ENCODE measurements at regions not wholly inside any gene's neighbourhood (a gene's known extent, or its start where the extent isn't known, plus 50 kb on each side); places are given as distances from the start of the nearest gene placed in this dataset.

GRCh38 chr2:226052772-226053416, 653.4 kb downstream of the NYAP2 start:
- peaks cover 7% of the 10 kb centered on the region for H3K4me1 Mint-ChIP-seq (ENCODE audit: insufficient read depth, unreplicated experiment)
- POLR2A ChIA-PET: interaction anchor here (1.0 kb wide), 1 partner anchor 11 kb away, joined by 3 read pairs; no protein-coding TSS in a partner anchor
- intact Hi-C loops (cut with micrococcal nuclease): no loop called here
- no peaks in the 10 kb centered on the region for H3K36me3 Mint-ChIP-seq (ENCODE audit: insufficient read depth, unreplicated experiment)
- no peak for TF ChIP-seq CTCF (IDR thresholded peaks at IDR 0.05; ENCODE audit: unreplicated experiment)
- no peak overlapping the region for H3K4me3 Mint-ChIP-seq (ENCODE audit: unreplicated experiment)
- CTCF ChIA-PET: interaction anchor here (0.6 kb wide), 1 partner anchor 73 kb away, joined by 3 read pairs; no protein-coding TSS in a partner anchor
- no peaks in the 10 kb centered on the region for H3K27me3 Mint-ChIP-seq (ENCODE audit: insufficient read depth, unreplicated experiment)
- H3K9me3 Mint-ChIP-seq (ENCODE audit: unreplicated experiment): no peaks in the 10 kb centered on the region
- BruUV-seq (replicated peaks): no TSS peak
- H3K27ac Mint-ChIP-seq (ENCODE audit: low read depth, unreplicated experiment): no peak overlapping the region
- DNase-seq (ENCODE audit: unreplicated experiment): no peak

GRCh38 chr2:226050822-226051221, 651.3 kb downstream of the NYAP2 start:
- DNase-seq (ENCODE audit: unreplicated experiment): no peak
- Mint-ChIP-seq H3K27me3 (ENCODE audit: insufficient read depth, unreplicated experiment) (no peaks in the 10 kb centered on the region), H3K27ac (ENCODE audit: low read depth, unreplicated experiment) (no peak overlapping the region), H3K4me3 (ENCODE audit: unreplicated experiment) (no peak overlapping the region), H3K9me3 (ENCODE audit: unreplicated experiment) (no peaks in the 10 kb centered on the region), H3K36me3 (ENCODE audit: insufficient read depth, unreplicated experiment) (no peaks in the 10 kb centered on the region), H3K4me1 (ENCODE audit: insufficient read depth, unreplicated experiment) (peaks cover 7% of the 10 kb centered on the region)
- no TSS peak for BruUV-seq (replicated peaks)
- ChIA-PET CTCF (no interaction called here), POLR2A (no interaction called here)
- intact Hi-C loops (cut with micrococcal nuclease): no loop called here
- TF ChIP-seq CTCF (IDR thresholded peaks at IDR 0.05; ENCODE audit: unreplicated experiment): no peak

- no TSS peak for BruUV-seq (replicated peaks)
- H3K27ac Mint-ChIP-seq (ENCODE audit: low read depth, unreplicated experiment): no peak overlapping the region
- POLR2A ChIA-PET: interaction anchor here (0.6 to 2.0 kb wide), 2 partner anchors 18 to 42 kb away, joined by 4 read pairs; no protein-coding TSS in a partner anchor
- peaks cover 7% of the 10 kb centered on the region for H3K4me1 Mint-ChIP-seq (ENCODE audit: insufficient read depth, unreplicated experiment)
- no peak for TF ChIP-seq CTCF (IDR thresholded peaks at IDR 0.05; ENCODE audit: unreplicated experiment)
- no peak overlapping the region for H3K4me3 Mint-ChIP-seq (ENCODE audit: unreplicated experiment)
- no peaks in the 10 kb centered on the region for H3K27me3 Mint-ChIP-seq (ENCODE audit: insufficient read depth, unreplicated experiment)
- peak; percentile 49 for DNase-seq (ENCODE audit: unreplicated experiment)
- H3K36me3 Mint-ChIP-seq (ENCODE audit: insufficient read depth, unreplicated experiment): no peaks in the 10 kb centered on the region
- CTCF ChIA-PET: interaction anchor here (0.6 to 1.0 kb wide), 2 partner anchors 17 to 680 kb away, joined by 4 to 5 read pairs; no protein-coding TSS in a partner anchor
- intact Hi-C loops (cut with micrococcal nuclease): no loop called here
- no peaks in the 10 kb centered on the region for H3K9me3 Mint-ChIP-seq (ENCODE audit: unreplicated experiment)
Measured at GRCh38 chr2:226048611-226049010, 649.1 kb downstream of the NYAP2 start.

- Mint-ChIP-seq H3K4me3 (ENCODE audit: unreplicated experiment) (no peak overlapping the region), H3K9me3 (ENCODE audit: unreplicated experiment) (no peaks in the 10 kb centered on the region), H3K27me3 (ENCODE audit: insufficient read depth, unreplicated experiment) (no peaks in the 10 kb centered on the region), H3K4me1 (ENCODE audit: insufficient read depth, unreplicated experiment) (no peaks in the 10 kb centered on the region), H3K36me3 (ENCODE audit: insufficient read depth, unreplicated experiment) (no peaks in the 10 kb centered on the region), H3K27ac (ENCODE audit: low read depth, unreplicated experiment) (no peak overlapping the region)
- intact Hi-C loops (cut with micrococcal nuclease): no loop called here
- ChIA-PET POLR2A (interaction anchor here (0.7 to 1.0 kb wide), 2 partner anchors 12 to 788 kb away, joined by 3 to 4 read pairs; no protein-coding TSS in a partner anchor), CTCF (interaction anchor here (0.9 kb wide), 1 partner anchor 156 kb away, joined by 3 read pairs; no protein-coding TSS in a partner anchor)
- no peak for DNase-seq (ENCODE audit: unreplicated experiment)
- BruUV-seq (replicated peaks): no TSS peak
- no peak for TF ChIP-seq CTCF (IDR thresholded peaks at IDR 0.05; ENCODE audit: unreplicated experiment)
Measured at GRCh38 chr2:226045080-226045479, 645.6 kb downstream of the NYAP2 start.

All from MCF 10A (cell line).